Mammary epithelial cell (primary cell): ENCODE measurements at regions not wholly inside any gene's neighbourhood (a gene's known extent, or its start where the extent isn't known, plus 50 kb on each side); places are given as distances from the start of the nearest gene placed in this dataset.

Source experiments
- EZH2 ChIP-seq: IDR thresholded peaks from 2 replicates; pipeline ENCODE4 v1.6.1; 2012; ENCODE audit warnings: low read length, inconsistent platforms, borderline replicate concordance
- TF ChIP-seq, protein P1 (sequence below), 2 donors: IDR thresholded peaks in 1 of 2; conservative IDR thresholded peaks in 1 of 2; 2 replicates each; pipeline ENCODE4 v1.5.1; 2011 to 2012; ENCODE audit warnings: inconsistent platforms in 2 of 2, low read length in 2 of 2, mild to moderate bottlenecking in 2 of 2, control low read depth in 1 of 2, low read depth in 1 of 2; ENCODE audit not compliant: insufficient read depth in 1 of 2; ENCODE audit errors: extremely low read depth in 1 of 2

DNA sequence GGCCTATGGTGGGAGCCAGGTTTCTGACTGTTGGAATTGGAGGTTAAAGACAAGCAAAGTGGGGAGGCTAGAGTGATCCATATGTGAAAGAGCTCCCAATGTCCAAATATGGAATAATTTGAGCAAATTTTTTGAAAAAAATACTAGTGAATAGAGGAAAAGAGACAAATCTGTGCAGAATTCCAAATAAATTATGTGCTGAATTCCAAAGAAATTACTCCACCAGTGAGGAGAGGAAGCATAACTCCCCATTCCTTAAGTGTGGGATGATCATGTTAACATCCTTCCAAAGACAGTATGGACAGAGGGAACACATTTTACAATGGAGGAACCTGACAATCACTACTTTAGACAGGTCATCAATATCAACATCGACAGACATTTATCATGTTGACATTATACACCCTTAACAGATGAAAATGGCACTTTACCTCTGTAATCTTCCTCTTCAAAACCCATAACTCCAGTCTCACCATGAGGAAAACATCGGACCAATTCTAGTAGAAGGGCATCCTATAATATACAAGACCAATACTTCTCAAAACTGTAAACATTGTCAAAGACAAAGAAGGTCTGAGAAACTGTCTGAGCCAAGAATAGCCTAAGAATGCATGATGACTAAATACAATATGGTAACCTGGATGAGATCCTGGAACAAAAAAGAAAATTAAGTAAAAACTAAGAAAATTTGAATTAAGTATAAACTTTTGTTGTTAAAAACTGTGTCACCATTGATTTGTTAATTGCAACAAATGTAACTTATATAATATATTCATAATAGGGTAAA lies 71.5 kb upstream of the RGS4 start:
- TF ChIP-seq, protein P1, sequence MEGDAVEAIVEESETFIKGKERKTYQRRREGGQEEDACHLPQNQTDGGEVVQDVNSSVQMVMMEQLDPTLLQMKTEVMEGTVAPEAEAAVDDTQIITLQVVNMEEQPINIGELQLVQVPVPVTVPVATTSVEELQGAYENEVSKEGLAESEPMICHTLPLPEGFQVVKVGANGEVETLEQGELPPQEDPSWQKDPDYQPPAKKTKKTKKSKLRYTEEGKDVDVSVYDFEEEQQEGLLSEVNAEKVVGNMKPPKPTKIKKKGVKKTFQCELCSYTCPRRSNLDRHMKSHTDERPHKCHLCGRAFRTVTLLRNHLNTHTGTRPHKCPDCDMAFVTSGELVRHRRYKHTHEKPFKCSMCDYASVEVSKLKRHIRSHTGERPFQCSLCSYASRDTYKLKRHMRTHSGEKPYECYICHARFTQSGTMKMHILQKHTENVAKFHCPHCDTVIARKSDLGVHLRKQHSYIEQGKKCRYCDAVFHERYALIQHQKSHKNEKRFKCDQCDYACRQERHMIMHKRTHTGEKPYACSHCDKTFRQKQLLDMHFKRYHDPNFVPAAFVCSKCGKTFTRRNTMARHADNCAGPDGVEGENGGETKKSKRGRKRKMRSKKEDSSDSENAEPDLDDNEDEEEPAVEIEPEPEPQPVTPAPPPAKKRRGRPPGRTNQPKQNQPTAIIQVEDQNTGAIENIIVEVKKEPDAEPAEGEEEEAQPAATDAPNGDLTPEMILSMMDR (conservative IDR thresholded peaks at IDR 0.05 in 1 of 2, IDR thresholded peaks at IDR 0.05 in 1 of 2; ENCODE audit: extremely low read depth in 1 of 2, insufficient read depth in 1 of 2, low read depth in 1 of 2, low read length in 2 of 2): no peak
- TF ChIP-seq EZH2: no peak
